HG03439 (cell line): ENCODE measurements at regions not wholly inside any gene's neighbourhood (a gene's known extent, or its start where the extent isn't known, plus 50 kb on each side); places are given as distances from the start of the nearest gene placed in this dataset.

Experiments used
- ATAC-seq: cut with Tn5 transposase; IDR thresholded peaks from one replicate; pipeline ENCODE4 v1.9.1; 2021; ENCODE audit warnings: mild to moderate bottlenecking, moderate library complexity; ENCODE audit not compliant: unreplicated experiment

- no peak for ATAC-seq
Measured at GRCh38 chr18:72470391-72470790, 73.8 kb downstream of the CBLN2 start.

GRCh38 chr18:72468021-72468710 is 76.0 kb downstream of the CBLN2 start:
- no peak for ATAC-seq

DNA sequence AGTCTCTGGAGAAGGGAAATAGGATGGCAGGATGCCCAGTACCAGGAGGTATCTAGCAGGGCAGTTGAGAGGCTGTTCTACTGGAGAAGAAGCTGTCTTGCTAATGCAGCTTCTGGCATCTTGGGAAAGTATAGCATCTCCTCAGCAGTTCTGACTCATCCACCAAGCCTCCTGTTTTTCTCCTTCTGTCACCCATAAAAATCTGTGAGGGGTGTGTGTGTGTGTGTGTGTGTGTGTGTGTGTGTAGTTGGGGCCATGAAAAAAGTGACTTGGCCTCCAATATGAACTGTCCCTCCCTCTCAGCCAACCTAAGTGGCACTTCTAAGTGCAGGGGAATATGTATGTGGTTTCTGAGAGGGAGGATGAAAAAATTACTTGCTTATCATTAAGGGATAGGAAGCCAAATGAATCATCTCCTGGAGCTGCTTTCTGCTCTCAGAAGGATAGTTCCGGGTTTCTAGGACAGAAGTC is 83.9 kb downstream of the CBLN2 start:
- no peak for ATAC-seq

DNA sequence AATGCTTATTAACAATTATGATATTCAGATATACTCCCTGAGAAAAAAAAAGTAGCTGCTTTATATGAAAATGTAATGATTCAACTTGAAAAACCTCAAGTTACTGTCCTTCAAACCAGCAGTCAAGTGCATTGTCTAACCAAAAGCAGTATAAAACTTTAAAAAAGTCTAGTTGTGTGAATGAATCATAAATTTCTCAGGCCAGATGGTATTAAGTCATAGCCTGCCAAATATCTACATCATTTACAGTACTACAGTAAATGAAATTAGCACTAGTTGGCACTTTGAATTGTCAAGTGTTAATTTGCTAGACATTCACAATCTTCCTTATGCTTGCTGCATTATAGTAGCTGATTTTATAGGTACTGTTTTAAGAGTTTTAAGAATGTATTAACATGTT is 85.9 kb downstream of the CBLN2 start:
- ATAC-seq, result no peak

DNA sequence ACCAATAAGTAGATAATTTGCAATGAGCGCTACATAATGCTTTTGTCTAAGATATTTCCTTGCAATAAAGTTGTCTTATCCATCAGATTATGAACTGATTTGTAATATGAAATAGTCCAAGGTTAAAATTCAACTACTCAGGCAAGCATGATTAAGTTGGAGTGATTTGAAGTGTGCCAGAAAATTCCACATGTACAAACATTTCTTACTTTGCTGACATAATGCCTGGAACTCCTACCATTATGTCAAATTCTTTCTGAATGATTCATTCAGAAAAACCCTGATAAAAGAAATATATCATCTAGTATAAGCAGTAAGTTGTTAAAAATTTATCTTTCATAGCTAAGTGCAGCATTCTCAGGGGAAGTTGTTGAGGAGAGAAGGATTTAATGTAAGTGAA is 87.3 kb downstream of the CBLN2 start:
- no peak for ATAC-seq

DNA sequence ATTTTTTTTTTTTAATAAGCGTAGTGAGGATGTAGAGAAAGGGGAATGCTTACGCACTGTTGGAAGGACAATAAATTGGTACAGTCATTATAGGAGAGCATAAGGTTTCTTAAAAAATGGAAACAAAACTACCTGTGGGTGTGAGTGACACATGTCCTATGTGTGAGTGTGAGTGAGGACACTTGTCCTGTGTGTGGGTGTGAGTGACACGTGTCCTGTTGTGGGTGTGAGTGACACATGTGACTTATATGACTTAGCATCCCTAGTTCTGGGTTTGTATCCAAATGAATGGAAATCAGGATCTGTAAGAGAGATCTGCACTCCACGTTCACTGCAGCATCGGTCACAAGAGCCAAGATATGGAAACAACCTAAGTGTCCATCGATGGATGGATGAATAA is 91.8 kb downstream of the CBLN2 start:
- ATAC-seq, result no peak

DNA sequence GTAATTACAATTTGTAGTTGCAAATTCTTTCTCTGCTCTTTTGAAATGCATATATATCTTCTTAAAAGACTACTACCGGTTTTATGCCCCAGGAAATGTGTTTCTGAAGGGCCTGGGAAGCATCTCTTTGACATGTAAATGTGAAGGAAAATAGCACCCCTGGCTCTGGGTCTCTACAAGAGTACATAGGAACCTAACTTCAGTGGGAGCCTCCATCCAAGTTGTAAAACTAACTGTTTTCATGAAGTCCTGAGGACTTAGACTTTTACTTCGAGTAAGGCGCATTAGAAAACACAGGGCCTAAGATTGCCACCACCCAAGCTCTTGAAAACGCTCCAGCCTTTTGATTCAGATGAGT is 99.4 kb downstream of the CBLN2 start:
- ATAC-seq, result no peak

GRCh38 chr18:72444111-72444797 is 99.9 kb downstream of the CBLN2 start:
- ATAC-seq, result no peak

DNA sequence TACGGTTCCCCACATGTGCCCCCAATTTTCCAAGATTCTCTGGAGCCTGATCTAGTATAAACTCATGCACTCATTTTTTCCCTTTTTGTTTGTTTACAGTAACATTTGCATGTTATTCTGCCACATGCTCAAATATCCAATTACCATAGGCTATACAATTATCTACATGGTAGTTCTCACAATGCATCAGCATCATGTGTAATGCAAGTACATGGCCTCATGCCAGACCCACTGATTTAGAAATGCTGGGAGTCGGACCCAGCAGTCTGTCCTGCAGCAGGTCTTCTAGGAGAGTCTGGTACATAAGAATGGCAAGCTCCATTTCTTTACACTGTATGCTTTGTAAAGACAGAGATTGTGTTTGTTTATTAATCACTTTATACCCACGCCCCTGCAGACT is 107.7 kb downstream of the CBLN2 start:
- ATAC-seq, result no peak

DNA sequence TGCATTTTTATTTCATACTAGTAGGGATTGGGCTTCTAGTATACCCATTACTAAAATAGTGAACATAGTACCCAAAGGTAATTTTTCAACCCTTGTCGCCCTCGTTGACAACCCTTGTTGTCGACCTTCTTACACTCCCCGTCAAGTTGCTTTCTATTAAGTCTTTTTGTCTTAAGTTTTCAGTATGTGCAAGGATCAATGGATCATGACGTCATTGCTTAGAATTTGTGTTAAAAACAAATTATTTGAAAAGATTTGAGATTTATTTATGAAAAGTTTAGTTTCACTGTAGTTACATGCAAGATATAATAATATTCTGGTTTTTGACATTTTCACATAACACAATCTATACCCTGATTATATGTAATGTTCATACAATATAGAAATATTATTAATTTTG is 110.4 kb downstream of the CBLN2 start:
- ATAC-seq, result no peak

DNA sequence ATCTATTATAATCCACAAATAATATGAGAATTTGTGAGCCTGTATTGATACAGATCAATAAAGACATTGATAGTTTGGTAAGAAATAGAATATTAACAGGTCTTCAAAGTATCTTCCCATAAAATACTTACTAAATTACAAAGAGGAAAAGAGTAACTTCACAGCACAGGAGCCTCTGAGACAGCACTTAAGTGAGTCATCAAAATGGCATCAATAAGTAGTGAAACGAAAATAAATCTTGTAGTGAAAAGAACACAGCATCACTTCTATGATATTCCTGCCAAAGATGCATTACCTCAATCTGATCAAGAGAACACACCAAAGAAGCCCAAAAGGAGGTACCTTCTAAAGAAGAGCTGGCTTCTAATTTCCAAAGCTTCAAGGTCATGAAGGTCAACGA is 116.4 kb downstream of the CBLN2 start:
- no peak for ATAC-seq

DNA sequence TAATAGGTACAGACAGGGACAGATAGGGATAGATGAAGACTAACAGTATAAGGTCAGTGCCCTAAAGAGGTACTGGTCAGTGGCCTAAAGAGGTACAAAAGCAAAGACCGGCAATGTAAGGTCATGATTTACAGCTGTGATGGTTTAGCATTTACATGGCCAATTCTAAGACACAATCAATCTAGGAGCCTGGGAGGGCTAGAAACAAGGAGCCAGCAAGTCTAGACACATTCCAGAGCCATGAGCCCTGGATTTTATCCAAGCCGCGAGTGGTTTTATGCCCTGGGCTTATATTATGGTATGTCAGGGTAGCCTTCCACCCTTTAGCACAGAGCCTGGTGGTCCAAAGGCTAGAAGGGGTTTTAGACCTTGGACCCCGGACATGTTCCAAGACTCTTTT is 124.2 kb downstream of the CBLN2 start:
- no peak for ATAC-seq

DNA sequence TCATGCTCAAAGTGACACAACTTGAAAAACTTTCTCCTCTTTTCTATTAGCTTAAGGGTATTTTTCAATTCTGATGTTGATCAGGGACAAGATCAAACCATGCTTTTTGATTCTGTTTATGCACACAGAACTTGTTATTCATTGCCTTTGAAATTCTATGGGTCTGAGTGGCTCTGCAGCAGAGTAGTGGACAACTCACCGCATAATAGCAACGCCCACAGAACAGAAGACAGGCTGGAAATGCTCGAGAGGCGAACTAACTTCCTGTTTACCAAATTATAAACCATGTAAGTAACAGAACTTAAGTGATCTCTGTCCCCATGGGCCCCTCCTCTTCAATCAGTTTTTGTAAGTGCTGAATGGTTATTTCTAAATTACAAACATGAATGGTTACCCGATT is 131.2 kb downstream of the CBLN2 start:
- no peak for ATAC-seq

GRCh38 chr18:72411261-72411660 is 132.9 kb downstream of the CBLN2 start:
- ATAC-seq, result no peak

DNA sequence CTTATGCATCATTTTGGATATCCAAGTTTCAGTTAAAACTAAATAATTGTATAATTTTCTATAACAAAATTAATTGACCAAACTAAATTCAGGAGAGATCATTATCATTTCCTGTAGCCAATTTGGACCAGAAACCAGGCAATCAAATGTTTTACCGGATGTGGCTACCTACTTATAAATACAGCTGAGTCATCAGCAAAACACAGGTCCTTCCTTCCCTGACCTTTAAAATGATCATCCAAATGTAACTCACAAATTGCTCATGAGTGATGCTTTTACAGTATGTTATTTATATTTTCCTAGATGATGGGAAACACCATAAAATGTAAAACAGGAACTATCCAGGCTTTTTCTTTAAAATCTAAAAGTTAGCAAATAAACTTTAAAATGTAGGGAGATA is 133.7 kb downstream of the CBLN2 start:
- ATAC-seq, result no peak

GRCh38 chr18:72409903-72410302 is 134.2 kb downstream of the CBLN2 start:
- ATAC-seq, result no peak

- no peak for ATAC-seq
Measured at GRCh38 chr18:72407048-72407447, 137.1 kb downstream of the CBLN2 start.

DNA sequence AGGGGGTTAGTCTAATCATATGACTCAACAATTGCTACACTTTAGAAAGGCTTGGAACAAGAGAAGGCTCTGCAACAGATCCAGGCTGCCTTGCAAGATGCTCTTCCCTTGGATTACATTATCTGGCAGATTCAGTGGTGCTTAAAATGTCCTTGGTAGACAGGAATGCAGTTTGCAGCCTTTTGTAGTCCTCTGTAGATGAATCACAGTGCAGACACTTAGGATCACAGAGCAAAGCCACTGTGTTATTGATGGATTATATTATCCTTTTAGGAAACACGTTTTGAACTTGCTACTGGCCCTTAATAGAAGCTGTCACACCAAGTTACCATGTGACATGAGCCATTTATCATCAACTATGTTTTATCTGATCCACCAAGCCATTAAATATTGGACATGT is 152.2 kb downstream of the CBLN2 start:
- no peak for ATAC-seq

DNA sequence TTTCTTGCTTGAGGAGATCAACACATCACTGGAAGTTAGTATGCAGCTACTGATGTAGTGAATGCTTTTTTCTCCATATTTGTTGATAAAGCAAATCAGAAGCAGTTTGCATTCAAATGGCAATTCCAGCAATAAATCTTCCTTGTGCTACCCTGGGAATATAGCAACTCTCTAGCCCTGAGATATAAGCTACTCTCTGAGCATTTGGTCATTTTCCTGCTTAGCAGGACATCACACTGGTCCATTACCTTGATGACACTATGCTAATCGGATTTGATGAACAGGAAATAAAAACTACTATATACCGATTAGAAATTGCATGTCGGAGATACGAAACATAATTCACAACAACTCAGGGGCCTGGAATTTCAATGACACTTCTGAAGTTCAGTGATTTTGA is 152.7 kb downstream of the CBLN2 start:
- ATAC-seq, result no peak

- no peak for ATAC-seq
Measured at GRCh38 chr18:72378016-72378415, 166.1 kb downstream of the CBLN2 start.

GRCh38 chr18:72376256-72376655 is 167.9 kb downstream of the CBLN2 start:
- ATAC-seq, result no peak

GRCh38 chr18:72375618-72376017 is 168.5 kb downstream of the CBLN2 start:
- ATAC-seq, result no peak

GRCh38 chr18:72372076-72372475 is 172.1 kb downstream of the CBLN2 start:
- no peak for ATAC-seq
